ENCODE measurements at regions not wholly inside any gene's neighbourhood (a gene's known extent, or its start where the extent isn't known, plus 50 kb on each side); places are given as distances from the start of the nearest gene placed in this dataset.

DNA sequence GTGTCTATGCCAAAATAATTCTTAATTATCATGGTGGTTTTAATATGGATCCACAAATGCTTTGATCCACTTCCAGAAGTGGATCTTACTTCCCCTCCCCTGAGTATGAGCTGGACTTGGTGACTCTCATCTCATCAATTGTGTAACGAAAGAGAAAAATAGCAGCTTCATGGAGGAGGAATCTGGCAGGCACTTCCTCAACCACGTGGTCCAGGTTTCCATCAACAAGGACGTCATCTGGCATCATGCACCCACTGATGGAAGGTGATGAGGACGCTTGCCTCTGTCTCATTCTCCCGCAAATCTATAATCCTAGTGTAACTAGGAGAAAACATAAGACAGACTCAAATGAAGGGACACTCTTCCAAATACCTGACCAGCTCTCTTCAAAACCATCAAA is 54.6 kb upstream of the S1PR3 start:
- TF ChIP-seq POLR2A (IDR thresholded peaks at IDR 0.05; ENCODE audit: low read depth, low read length) (no peak), POLR2AphosphoS5 (IDR thresholded peaks at IDR 0.05; ENCODE audit: low read depth, low read length) (no peak), SPI1 (IDR thresholded peaks at IDR 0.05; ENCODE audit: low read depth, low read length) (no peak), TAF1 (IDR thresholded peaks at IDR 0.05; ENCODE audit: low read depth, low read length) (no peak)

Measured in GM12891 (cell line).